GM12874 (cell line): ENCODE measurements at regions not wholly inside any gene's neighbourhood (a gene's known extent, or its start where the extent isn't known, plus 50 kb on each side); places are given as distances from the start of the nearest gene placed in this dataset.
A peak's percentile ranks its signal among the peaks of the same experiment; 100 is the strongest.

Experiments used
- TF ChIP-seq, protein P1 (sequence below): IDR thresholded peaks from 2 replicates; pipeline ENCODE4 v1.5.1; 2011; ENCODE audit warnings: low read depth, mild to moderate bottlenecking, control low read depth, low read length, moderate library complexity; ENCODE audit not compliant: insufficient read depth

DNA sequence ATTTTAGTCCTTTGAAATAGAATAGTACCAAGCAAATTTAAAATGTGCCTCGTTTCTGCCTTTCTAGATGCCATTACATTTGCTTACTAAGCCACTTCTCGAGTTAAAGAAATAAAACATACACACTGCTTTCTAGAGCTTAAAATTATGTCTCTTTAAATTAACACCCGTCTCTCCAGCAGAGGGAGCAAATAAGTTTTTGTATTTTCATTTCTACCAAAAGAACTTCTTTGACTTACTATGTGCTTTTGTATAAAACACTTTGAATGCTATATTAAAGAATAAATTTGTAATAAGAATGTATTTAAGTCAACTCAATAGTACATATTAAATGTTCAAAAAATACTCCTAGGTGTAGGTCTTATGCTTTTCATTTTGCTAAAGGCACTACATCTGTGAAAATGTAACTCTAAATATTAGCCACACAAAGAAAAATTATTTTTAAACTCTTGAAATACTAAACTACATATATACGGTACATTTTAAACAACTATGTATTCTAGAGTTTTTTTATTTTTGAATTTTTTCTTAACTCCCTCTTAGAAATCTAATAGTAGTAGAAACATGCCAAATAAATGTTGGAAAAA, 269.3 kb upstream of the MIR17HG start:
- TF ChIP-seq, protein P1, sequence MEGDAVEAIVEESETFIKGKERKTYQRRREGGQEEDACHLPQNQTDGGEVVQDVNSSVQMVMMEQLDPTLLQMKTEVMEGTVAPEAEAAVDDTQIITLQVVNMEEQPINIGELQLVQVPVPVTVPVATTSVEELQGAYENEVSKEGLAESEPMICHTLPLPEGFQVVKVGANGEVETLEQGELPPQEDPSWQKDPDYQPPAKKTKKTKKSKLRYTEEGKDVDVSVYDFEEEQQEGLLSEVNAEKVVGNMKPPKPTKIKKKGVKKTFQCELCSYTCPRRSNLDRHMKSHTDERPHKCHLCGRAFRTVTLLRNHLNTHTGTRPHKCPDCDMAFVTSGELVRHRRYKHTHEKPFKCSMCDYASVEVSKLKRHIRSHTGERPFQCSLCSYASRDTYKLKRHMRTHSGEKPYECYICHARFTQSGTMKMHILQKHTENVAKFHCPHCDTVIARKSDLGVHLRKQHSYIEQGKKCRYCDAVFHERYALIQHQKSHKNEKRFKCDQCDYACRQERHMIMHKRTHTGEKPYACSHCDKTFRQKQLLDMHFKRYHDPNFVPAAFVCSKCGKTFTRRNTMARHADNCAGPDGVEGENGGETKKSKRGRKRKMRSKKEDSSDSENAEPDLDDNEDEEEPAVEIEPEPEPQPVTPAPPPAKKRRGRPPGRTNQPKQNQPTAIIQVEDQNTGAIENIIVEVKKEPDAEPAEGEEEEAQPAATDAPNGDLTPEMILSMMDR: 0 out of 2 replicates have a peak, but pooled peaks have one; percentile 16

DNA sequence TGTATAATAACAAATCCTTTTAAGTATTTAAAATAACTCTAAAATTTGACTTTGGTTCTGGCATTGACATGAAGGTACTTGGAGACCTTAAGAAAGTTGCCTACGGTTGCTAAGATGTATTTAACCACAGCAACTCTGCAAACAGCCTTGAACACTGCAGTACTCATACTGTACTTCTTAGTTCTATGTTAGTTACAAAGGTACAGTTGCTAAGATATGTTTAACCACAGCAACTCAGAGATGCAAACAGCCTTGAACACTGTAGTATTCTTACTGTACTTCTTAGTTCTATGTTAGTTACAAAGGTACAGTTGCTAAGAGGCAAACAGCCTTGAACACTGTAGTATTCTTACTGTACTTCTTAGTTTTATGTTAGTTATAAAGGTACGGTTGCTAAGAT, 268.3 kb upstream of the MIR17HG start:
- TF ChIP-seq, protein P1: no peak

DNA sequence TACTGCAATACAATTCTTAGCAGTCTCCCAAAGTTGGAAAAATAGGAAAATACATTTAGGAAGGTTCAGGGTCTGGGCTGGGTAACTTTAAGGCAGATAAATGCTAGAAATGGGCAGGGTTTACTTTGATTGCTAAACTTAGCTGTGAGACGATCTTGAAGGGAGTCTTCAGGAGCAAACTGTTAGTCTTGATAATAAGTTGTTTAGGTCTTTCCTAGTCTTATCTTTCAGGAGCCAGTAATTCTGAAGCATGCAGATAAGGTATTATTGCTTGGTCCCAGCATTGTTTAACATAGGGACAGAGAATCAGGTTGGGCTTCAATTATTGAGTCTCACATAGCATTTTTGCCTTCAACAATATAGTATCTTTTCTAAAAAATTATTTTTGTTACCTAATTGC, 262.4 kb upstream of the MIR17HG start:
- TF ChIP-seq, protein P1: no peak

DNA sequence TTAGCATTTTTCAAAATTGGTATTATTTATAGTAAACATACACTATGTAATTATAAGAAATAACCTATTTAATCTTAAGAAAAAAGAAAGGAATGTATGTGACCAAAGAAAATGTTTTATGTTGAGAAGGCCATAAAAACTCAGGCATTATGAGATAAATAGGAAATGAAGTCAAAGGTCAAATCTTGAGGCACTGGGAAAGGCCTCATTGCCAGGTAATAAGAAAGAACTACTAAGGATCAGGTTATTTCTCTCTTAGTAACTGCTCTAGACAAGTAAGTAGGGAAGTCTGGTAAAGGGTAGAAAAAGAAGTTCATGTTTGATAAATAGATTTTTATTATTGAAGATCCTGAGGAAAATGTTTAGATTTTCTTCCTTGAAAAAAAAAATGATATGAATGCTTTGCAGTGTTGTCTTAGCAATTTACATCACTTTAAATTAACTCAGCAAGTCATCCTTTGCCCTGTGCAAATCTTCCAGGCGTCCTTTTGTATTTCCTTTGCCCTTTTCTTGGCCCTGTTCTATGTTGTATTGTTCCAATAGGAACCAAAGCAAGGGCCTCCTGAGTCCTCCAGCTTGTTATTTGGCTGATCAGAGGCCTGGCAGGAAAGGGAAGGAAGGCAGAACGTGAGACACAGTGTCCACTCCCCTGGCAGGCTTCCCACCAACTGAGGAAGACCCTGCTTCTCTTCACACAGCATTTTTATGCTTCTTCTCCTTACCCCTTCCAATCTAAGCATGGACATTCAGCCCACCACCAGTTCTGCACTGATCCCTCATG, 260.4 kb upstream of the MIR17HG start:
- TF ChIP-seq, protein P1: no peak

DNA sequence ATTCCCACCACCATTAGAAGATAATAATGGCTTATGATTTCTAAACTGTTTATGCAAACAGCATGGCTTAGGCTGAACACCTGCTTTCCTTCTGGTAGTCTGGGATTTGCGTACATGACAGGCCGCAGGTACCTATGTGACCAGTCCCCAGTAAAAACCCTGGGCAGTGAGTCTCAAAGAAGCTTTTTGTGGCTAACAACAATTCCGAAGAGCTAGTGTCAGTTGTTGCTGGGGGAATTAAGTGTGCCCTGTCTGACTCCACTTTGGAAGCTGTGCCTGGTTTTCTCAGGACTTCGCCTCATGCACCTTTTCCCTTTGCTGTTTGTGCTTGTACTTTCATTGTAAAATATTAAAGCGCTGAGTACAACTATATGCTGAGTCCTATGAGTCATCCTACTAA, 250.2 kb upstream of the MIR17HG start:
- TF ChIP-seq, protein P1: no peak

DNA sequence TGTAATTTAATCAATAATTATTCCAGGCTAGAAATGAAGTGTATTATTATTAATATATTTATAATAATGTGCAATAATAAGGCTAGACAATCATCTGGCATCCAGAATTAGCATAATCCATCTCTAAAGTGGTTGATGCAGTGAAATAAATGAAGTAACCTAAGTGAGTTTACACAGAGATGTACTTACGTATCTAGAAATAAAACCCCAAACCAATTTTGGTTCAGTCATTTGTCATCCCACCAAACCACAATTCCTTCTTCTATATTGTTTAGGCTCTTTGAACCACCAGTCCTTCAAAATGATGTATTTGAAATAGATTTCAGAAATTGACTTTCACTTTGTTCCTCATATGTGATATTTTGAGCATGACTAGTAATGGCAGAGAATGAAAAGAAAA, 247.6 kb upstream of the MIR17HG start:
- TF ChIP-seq, protein P1: no peak

DNA sequence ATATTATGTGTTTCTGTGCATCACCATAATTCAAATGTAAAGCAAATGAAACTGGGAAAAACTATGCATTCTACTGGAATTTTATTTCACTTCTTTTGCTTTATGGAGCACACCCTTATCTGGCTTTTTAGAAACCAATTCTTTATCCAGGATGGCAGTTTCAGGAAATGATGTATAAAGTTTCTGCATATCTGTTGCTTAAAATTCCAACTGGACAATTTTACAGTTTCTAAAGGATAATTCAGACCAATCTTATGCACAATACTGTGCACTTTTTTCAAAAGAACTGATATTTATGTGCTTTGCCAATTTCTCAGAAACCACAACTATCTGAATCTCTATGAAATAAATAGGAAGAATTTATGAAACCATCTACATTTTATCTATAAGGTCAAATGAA, 246.5 kb upstream of the MIR17HG start:
- TF ChIP-seq, protein P1: no peak
